ENCODE measurements at regions not wholly inside any gene's neighbourhood (a gene's known extent, or its start where the extent isn't known, plus 50 kb on each side); places are given as distances from the start of the nearest gene placed in this dataset.

DNA sequence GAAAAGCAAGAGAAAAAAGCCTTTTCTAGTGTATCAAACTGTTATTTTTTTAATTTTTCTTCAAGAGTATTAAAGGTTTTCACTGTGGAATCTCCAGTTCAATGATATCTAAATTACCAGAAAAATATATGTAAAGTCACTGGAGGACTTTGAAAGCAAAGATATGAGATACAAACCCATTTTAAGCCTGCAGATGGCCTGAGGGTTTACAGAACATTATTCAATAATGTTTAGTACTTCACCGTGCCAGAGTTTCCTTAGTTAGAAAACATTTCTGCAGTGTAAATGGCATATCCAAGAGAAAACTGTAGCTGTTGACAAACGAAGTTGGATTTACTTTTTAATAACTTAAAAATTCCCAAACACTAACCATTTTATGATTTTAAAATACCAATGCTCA is 529.4 kb upstream of the AGTR1 start:
- Mint-ChIP-seq H3K4me1 (ENCODE audit: low read depth) (no peaks in the 10 kb centered on the region), H3K27ac (no peak overlapping the region), H3K36me3 (ENCODE audit: low read depth) (no peaks in the 10 kb centered on the region), H3K27me3 (ENCODE audit: low read depth) (no peaks in the 10 kb centered on the region), H3K4me3 (ENCODE audit: low read depth) (no peak overlapping the region), H3K9me3 (no peaks in the 10 kb centered on the region)
- DNase-seq (ENCODE audit: low spot score) = no peak
- intact Hi-C loops (cut with micrococcal nuclease) = no loop called here

DNA sequence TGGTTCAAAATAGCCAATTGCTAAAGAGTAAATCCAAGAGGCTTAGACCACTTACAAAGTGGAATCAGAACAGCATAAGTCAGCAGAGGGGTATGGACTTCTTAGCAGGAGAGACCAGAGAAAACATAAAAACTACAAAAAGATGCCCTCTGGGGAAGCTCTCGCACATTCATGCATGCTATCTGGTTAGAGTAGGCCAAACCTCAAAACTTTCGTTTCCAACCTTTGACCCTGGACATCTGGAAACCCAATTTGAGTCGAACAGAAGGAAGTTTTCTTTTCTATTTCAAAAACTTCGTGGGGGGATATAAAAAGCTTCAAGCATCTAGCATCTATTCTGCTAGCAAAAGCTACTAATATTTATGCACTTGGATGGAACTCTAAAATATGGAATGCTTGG is 523.9 kb upstream of the AGTR1 start:
- H3K36me3 Mint-ChIP-seq (ENCODE audit: low read depth) = no peaks in the 10 kb centered on the region
- H3K27ac Mint-ChIP-seq = no peak overlapping the region
- H3K4me3 Mint-ChIP-seq (ENCODE audit: low read depth) = no peak overlapping the region
- intact Hi-C loops (cut with micrococcal nuclease) = no loop called here
- no peaks in the 10 kb centered on the region for H3K4me1 Mint-ChIP-seq (ENCODE audit: low read depth)
- no peak for DNase-seq (ENCODE audit: low spot score)
- no peaks in the 10 kb centered on the region for H3K9me3 Mint-ChIP-seq
- H3K27me3 Mint-ChIP-seq (ENCODE audit: low read depth) = no peaks in the 10 kb centered on the region

DNA sequence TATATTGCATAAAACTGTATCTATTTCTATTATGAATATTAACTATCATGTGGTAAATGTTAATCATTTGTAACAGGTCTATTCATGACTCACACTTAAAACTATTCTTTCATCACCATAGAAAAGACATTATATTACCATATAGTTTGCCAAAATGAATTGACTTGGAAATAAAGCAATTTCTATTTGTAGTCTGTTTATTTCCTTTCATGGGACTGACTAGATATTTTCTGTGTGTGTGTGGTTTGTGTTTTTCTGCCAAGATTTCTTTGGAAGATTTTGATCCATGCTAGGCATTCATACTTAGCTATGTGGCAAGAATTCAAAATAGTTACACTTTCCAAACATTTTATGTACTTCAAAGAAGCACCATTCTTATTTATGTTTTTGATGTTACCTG is 522.5 kb upstream of the AGTR1 start:
- intact Hi-C loops (cut with micrococcal nuclease) = no loop called here

DNA sequence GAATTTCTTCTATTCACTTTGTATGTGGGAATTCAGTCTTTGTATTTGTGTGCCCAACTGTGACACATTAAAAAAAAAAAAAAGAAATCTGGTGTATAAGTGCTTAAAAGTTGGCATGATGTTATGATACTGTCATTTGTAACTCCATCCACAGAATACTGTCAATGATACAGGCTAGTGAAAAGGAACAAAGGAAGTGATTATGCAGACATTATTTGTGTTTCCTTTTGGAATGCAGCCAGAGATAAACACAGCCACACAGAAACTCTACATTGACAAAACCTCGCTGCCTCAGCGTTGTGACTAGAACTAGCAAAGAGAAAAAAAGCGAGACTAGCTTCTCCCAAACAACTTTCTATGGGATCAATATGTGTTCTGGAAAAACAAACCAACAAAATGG is 519.2 kb upstream of the AGTR1 start:
- intact Hi-C loops (cut with micrococcal nuclease) = no loop called here
- Mint-ChIP-seq H3K9me3 (no peaks in the 10 kb centered on the region), H3K27ac (no peak overlapping the region), H3K36me3 (ENCODE audit: low read depth) (no peaks in the 10 kb centered on the region), H3K4me1 (ENCODE audit: low read depth) (no peaks in the 10 kb centered on the region), H3K4me3 (ENCODE audit: low read depth) (no peak overlapping the region), H3K27me3 (ENCODE audit: low read depth) (no peaks in the 10 kb centered on the region)
- no peak for DNase-seq (ENCODE audit: low spot score)

More for the DNA sequence above, 522.5 kb upstream of the AGTR1 start:
- no peak for DNase-seq (ENCODE audit: low spot score)
- no peaks in the 10 kb centered on the region for H3K36me3 Mint-ChIP-seq (ENCODE audit: low read depth)
- H3K4me1 Mint-ChIP-seq (ENCODE audit: low read depth) = no peaks in the 10 kb centered on the region
- H3K4me3 Mint-ChIP-seq (ENCODE audit: low read depth) = no peak overlapping the region
- no peaks in the 10 kb centered on the region for H3K9me3 Mint-ChIP-seq
- no peaks in the 10 kb centered on the region for H3K27me3 Mint-ChIP-seq (ENCODE audit: low read depth)
- H3K27ac Mint-ChIP-seq = no peak overlapping the region

DNA sequence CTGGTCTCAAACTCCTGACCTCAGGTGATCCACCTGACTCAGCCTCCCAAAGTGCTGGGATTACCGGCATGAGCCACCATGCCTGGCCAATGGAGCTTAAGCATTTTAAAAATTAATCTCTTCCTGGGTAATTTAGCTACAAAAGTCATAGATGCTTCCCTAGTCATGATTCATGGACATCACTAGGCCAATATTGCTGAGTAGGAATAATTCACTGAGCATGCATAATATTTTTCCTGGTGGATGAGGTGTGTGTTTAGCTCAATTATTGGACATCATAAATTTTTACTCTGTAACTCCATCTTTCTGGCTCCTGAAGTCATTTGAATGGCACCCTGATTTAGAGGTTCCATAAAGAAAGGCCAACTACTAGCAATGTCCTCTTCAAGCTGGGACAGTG is 512.9 kb upstream of the AGTR1 start:
- H3K36me3 Mint-ChIP-seq (ENCODE audit: low read depth) = no peaks in the 10 kb centered on the region

DNA sequence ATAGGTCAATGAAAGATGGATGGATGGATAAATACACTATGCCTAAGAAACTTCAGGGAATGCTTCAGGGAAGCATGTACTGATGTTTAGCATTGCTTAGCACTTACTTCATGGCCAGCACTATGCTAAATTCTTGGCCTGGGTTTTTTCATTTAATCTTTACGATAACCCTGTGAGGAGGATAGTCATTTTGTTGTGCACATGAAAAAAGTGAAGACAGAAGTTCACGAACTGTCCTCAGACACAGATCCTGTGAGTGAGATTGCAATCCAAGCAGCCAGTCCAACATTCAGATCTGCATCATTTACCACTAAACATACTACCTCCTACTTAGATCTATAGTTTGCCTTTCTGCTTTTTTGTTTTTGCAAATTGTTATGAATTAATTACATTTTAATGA is 510.8 kb upstream of the AGTR1 start:
- Mint-ChIP-seq H3K4me1 (ENCODE audit: low read depth) (no peaks in the 10 kb centered on the region), H3K9me3 (no peaks in the 10 kb centered on the region), H3K27ac (no peak overlapping the region), H3K36me3 (ENCODE audit: low read depth) (no peaks in the 10 kb centered on the region), H3K4me3 (ENCODE audit: low read depth) (no peak overlapping the region), H3K27me3 (ENCODE audit: low read depth) (no peaks in the 10 kb centered on the region)
- no peak for DNase-seq (ENCODE audit: low spot score)
- intact Hi-C loops (cut with micrococcal nuclease) = no loop called here

More for the DNA sequence above, 512.9 kb upstream of the AGTR1 start:
- Mint-ChIP-seq H3K27me3 (ENCODE audit: low read depth) (no peaks in the 10 kb centered on the region), H3K9me3 (no peaks in the 10 kb centered on the region), H3K27ac (no peak overlapping the region), H3K4me3 (ENCODE audit: low read depth) (no peak overlapping the region), H3K4me1 (ENCODE audit: low read depth) (no peaks in the 10 kb centered on the region)
- intact Hi-C loops (cut with micrococcal nuclease) = no loop called here
- no peak for DNase-seq (ENCODE audit: low spot score)

DNA sequence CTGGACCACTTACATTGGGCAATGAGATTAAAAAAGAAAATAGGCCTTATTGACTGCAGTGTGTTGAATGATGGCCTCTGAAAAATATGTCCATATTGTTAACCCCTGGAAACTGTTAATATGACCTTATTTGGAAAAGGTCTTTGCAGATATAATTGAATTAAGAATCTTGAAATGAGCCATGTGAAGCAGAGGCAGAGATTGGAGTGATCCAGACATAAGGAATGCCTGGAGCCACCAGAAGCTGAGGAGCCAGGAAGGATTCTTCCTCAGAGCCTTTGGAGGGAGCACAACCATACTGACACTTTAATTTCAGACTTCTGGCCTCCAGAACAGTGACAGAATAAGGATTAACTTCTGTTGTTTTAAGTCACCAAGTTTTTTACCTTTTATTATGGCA is 510.4 kb upstream of the AGTR1 start:
- H3K9me3 Mint-ChIP-seq = no peaks in the 10 kb centered on the region
- H3K27me3 Mint-ChIP-seq (ENCODE audit: low read depth) = no peaks in the 10 kb centered on the region
- H3K4me3 Mint-ChIP-seq (ENCODE audit: low read depth) = no peak overlapping the region

DNA sequence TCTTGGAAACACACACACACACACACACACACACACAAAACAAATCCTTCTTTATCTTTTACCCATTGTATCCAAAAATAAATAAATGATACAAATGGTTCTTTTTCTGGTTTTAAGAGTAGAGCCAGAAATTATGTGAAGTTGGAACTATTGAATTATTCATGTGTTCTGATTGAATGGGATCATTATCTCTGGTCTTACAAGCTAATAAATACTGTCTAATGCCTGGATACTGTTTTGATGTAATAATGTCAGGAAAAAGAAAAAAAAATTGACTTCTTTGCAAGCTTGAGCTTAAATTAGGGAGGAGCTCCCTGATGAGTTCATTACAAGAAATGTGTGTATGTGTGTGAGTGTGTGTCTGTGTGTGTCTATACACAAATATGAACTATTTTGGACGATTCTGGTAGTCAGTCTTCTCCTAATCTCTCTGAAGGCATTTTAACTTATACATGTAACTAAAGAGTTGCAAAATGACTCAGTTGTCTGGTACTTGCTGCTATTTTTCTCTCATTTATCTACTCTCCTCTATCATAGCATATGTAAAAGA is 507.2 kb upstream of the AGTR1 start:
- Mint-ChIP-seq H3K9me3 (peaks cover 3% of the 10 kb centered on the region), H3K27ac (no peak overlapping the region), H3K36me3 (ENCODE audit: low read depth) (no peaks in the 10 kb centered on the region), H3K4me3 (ENCODE audit: low read depth) (no peak overlapping the region), H3K4me1 (ENCODE audit: low read depth) (no peaks in the 10 kb centered on the region), H3K27me3 (ENCODE audit: low read depth) (no peaks in the 10 kb centered on the region)
- intact Hi-C loops (cut with micrococcal nuclease) = no loop called here
- DNase-seq (ENCODE audit: low spot score) = no peak

More for the DNA sequence above, 510.4 kb upstream of the AGTR1 start:
- DNase-seq (ENCODE audit: low spot score) = no peak
- Mint-ChIP-seq H3K4me1 (ENCODE audit: low read depth) (no peaks in the 10 kb centered on the region), H3K27ac (no peak overlapping the region), H3K36me3 (ENCODE audit: low read depth) (no peaks in the 10 kb centered on the region)
- intact Hi-C loops (cut with micrococcal nuclease) = no loop called here

DNA sequence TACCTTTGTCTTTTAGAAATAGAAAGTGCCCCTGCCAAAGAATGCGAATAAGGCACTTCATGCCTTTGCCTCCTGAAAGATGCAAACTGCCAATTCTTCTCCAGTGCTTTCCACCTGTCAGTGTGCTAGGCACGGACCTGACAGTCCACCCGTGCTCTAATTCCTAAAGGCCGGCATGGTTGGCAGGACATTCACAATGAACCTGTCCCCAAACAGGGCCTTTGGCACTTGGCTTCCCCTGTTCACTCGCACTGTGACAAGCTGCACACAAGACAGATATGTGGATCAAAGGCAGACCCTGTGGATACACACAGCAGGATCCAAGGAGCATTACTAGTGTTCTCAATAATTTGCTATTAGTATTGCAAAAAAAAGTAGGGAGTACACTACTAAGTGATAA is 505.7 kb upstream of the AGTR1 start:
- no peaks in the 10 kb centered on the region for H3K36me3 Mint-ChIP-seq (ENCODE audit: low read depth)
- H3K4me1 Mint-ChIP-seq (ENCODE audit: low read depth) = no peaks in the 10 kb centered on the region
- no peaks in the 10 kb centered on the region for H3K27me3 Mint-ChIP-seq (ENCODE audit: low read depth)
- intact Hi-C loops (cut with micrococcal nuclease) = no loop called here
- peaks cover 7% of the 10 kb centered on the region for H3K9me3 Mint-ChIP-seq
- no peak for DNase-seq (ENCODE audit: low spot score)
- no peak overlapping the region for H3K4me3 Mint-ChIP-seq (ENCODE audit: low read depth)
- H3K27ac Mint-ChIP-seq = no peak overlapping the region

DNA sequence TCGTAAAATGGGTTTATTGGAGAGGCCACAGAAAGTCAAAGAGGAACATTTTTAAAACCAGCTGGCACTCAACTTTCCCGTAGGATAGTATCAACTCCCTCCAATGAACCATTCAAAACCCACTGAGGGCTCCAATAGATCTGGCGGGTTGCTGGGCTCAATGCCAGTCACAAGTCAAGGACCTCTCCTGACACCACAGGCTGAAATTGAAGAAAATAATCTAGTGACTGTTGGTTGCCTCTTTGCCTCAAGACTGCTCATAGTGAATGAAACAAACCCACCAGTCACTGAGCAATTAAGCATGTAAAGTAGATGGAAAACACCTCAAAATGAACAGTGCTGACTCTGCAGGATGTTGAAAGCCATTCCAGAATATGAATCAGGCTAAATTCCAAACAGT is 500.6 kb upstream of the AGTR1 start:
- DNase-seq (ENCODE audit: low spot score) = no peak
- no peaks in the 10 kb centered on the region for H3K36me3 Mint-ChIP-seq (ENCODE audit: low read depth)
- no peaks in the 10 kb centered on the region for H3K4me1 Mint-ChIP-seq (ENCODE audit: low read depth)
- no peak overlapping the region for H3K27ac Mint-ChIP-seq
- no peaks in the 10 kb centered on the region for H3K27me3 Mint-ChIP-seq (ENCODE audit: low read depth)
- H3K4me3 Mint-ChIP-seq (ENCODE audit: low read depth) = no peak overlapping the region
- H3K9me3 Mint-ChIP-seq = peaks cover 24% of the 10 kb centered on the region
- intact Hi-C loops (cut with micrococcal nuclease) = no loop called here

DNA sequence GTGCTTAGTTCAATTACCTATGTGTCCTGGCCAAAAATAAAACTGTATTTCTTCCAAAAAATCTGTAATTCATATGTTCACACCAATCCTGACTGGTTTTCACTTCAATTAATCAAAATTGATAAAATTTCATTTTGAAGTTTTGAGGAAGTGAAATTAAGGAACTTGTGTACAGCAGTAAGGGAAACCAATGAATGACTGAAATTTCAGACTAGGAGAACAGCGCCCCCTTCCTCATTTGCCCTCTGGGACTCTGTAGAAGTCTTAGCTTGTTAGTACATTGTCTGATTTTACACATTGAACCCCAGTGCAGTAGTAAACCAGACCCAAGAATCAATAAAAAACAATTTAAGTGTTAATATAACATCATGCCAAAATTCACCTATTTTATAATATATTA is 495.3 kb upstream of the AGTR1 start:
- Mint-ChIP-seq H3K36me3 (ENCODE audit: low read depth) (no peaks in the 10 kb centered on the region), H3K27me3 (ENCODE audit: low read depth) (no peaks in the 10 kb centered on the region), H3K4me3 (ENCODE audit: low read depth) (no peak overlapping the region), H3K27ac (no peak overlapping the region), H3K4me1 (ENCODE audit: low read depth) (no peaks in the 10 kb centered on the region), H3K9me3 (peaks cover 17% of the 10 kb centered on the region)
- DNase-seq (ENCODE audit: low spot score) = no peak
- intact Hi-C loops (cut with micrococcal nuclease) = no loop called here

DNA sequence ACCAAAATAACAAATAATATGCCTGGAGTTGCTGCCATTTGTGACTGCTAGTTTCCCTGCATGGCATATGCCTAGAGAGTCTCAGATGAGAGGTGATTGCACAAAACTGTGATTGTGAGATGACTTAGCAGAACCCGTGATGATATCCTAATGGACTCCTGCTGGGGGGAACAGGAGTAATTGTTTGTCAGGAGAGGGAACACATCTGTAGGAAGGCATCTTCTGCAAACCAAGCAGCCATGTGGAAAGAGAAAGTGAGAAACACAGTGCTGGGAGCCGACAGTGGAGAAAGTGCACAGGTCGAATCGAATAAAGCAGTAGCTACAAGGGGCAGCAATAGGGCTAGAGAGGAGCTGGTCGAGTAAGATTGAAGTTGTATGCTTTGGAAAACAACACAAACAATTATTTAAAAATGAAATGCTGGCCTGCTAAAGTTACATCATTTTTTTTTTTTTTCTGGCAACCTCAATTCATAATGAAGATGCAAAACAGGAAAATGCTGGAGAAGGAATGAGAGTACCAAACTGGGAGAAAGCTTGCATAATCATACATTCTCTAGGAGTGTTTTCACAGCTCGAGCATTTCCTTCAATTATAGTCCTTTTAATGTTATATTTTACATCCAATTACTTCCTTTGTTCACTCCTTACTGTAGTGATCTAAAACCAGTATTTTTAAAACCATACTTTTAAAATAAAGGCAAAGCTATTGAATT is 494.2 kb upstream of the AGTR1 start:
- intact Hi-C loops (cut with micrococcal nuclease) = no loop called here
- no peak for DNase-seq (ENCODE audit: low spot score)
- Mint-ChIP-seq H3K36me3 (ENCODE audit: low read depth) (no peaks in the 10 kb centered on the region), H3K4me3 (ENCODE audit: low read depth) (no peak overlapping the region), H3K27me3 (ENCODE audit: low read depth) (no peaks in the 10 kb centered on the region), H3K9me3 (peaks cover 12% of the 10 kb centered on the region), H3K4me1 (ENCODE audit: low read depth) (no peaks in the 10 kb centered on the region), H3K27ac (no peak overlapping the region)

DNA sequence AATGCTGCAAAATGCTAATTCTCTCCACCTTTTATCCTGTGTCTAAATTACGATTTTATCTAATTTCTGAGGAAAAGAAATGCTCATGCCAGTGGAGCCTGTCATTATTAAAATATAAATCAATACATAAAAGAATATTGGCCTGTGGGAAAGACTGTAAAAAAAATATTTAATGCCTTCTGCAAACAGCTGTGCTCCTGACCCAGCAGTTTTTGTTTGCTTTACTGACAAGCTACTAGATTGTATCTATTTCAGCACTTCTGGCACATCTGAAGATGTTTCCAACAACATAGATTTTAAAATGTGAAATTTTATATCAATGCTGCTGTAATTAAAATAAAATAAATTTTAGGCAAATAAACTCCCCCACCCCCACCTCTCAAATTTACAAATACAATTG is 493.6 kb upstream of the AGTR1 start:
- no peak overlapping the region for H3K27ac Mint-ChIP-seq
- no peaks in the 10 kb centered on the region for H3K36me3 Mint-ChIP-seq (ENCODE audit: low read depth)

DNA sequence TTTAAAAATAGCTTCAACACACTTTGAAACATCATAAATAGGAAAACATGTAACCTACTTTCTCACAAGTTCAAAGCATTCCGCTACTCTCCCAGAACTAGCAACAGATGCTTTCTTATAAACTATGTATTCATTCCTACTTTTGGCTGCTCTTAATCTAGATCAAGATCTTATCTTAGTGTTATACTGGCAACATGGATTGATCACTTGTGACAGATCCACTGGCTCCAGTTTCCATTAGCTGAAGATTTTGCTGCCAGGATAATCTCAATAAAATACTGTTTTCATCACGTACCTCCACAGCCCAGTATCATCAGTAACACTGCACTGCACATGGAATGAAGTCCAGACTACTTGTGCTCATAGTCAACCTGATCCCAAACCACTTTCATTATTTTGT is 491.7 kb upstream of the AGTR1 start:
- H3K36me3 Mint-ChIP-seq (ENCODE audit: low read depth) = no peaks in the 10 kb centered on the region
- no peaks in the 10 kb centered on the region for H3K4me1 Mint-ChIP-seq (ENCODE audit: low read depth)
- peaks cover under 1% of the 10 kb centered on the region for H3K9me3 Mint-ChIP-seq
- DNase-seq (ENCODE audit: low spot score) = no peak
- no peak overlapping the region for H3K27ac Mint-ChIP-seq
- no peak overlapping the region for H3K4me3 Mint-ChIP-seq (ENCODE audit: low read depth)
- no peaks in the 10 kb centered on the region for H3K27me3 Mint-ChIP-seq (ENCODE audit: low read depth)
- intact Hi-C loops (cut with micrococcal nuclease) = no loop called here

More for the DNA sequence above, 493.6 kb upstream of the AGTR1 start:
- no peak overlapping the region for H3K4me3 Mint-ChIP-seq (ENCODE audit: low read depth)
- H3K4me1 Mint-ChIP-seq (ENCODE audit: low read depth) = no peaks in the 10 kb centered on the region
- H3K9me3 Mint-ChIP-seq = peaks cover 12% of the 10 kb centered on the region
- H3K27me3 Mint-ChIP-seq (ENCODE audit: low read depth) = no peaks in the 10 kb centered on the region
- intact Hi-C loops (cut with micrococcal nuclease) = no loop called here
- no peak for DNase-seq (ENCODE audit: low spot score)

Data from activated T-helper 2 cell treated with anti-CD3 and anti-CD28 coated beads, Interferon-gamma antibody, Interleukin-2, Interleukin-4, amounts not matched to agents 10 μg/mL and 5 μg/mL and 100 μg/mL, durations not matched to agents 14 hours and 24 hours and 36 hours (primary cell).